HL-60 (cell line): ENCODE measurements at regions not wholly inside any gene's neighbourhood (a gene's known extent, or its start where the extent isn't known, plus 50 kb on each side); places are given as distances from the start of the nearest gene placed in this dataset.

Experiments
- DNase-seq, 2 experiments: peaks; one replicate each; pipeline ENCODE4 v3.0.0-alpha.2; 2010 to 2020; ENCODE audit warnings: low read depth in 1 of 2, low spot score in 1 of 2
- H3K27ac ChIP-seq: fragments of 250-450 bp; sonication (Bioruptor Pico); replicated peaks from 2 replicates; pipeline ENCODE4 v1.5.1; 2020; ENCODE audit warnings: mild to moderate bottlenecking, moderate library complexity
- H3K27me3 ChIP-seq: fragments of 250-450 bp; sonication (Bioruptor Pico); 2 replicates; pipeline ENCODE4 v1.5.1; 2021; ENCODE audit warnings: mild to moderate bottlenecking, moderate library complexity; ENCODE audit not compliant: insufficient read depth, poor library complexity, severe bottlenecking
- H3K4me3 ChIP-seq: replicated peaks from 2 replicates; pipeline ENCODE4 v1.5.1; 2011; ENCODE audit warnings: mild to moderate bottlenecking, control low read depth, low read length; ENCODE audit not compliant: insufficient read depth
- CTCF ChIP-seq: IDR thresholded peaks from one replicate; pipeline ENCODE4 v1.5.1; 2011; ENCODE audit warnings: low read length, control low read depth, inconsistent platforms; ENCODE audit not compliant: insufficient read depth
- GABPA ChIP-seq: IDR thresholded peaks from 2 replicates; pipeline ENCODE4 v1.6.1; 2012; ENCODE audit warnings: low read depth
- POLR2AphosphoS5 ChIP-seq: IDR thresholded peaks from 2 replicates; pipeline ENCODE4 v1.6.1; 2012; ENCODE audit warnings: low read depth
- REST ChIP-seq: IDR thresholded peaks from 2 replicates; pipeline ENCODE4 v1.6.1; 2012; ENCODE audit warnings: low read depth; ENCODE audit not compliant: insufficient replicate concordance
- SPI1 ChIP-seq: IDR thresholded peaks from 2 replicates; pipeline ENCODE4 v1.6.1; 2012; ENCODE audit warnings: low read depth, mild to moderate bottlenecking, borderline replicate concordance

GRCh38 chr5:162641142-162641813 is 573.7 kb downstream of the GABRG2 start:
- DNase-seq: no peak
- Histone ChIP-seq H3K27ac (no peak overlapping the region), H3K4me3 (no peak overlapping the region), H3K27me3 (no peaks in the 10 kb centered on the region)
- TF ChIP-seq SPI1 (no peak), POLR2AphosphoS5 (no peak), REST (no peak)

- Histone ChIP-seq H3K27me3 (no peaks in the 10 kb centered on the region), H3K27ac (no peak overlapping the region), H3K4me3 (no peak overlapping the region)
- DNase-seq: no peak
- TF ChIP-seq REST (no peak), POLR2AphosphoS5 (no peak), SPI1 (no peak), CTCF (no peak), GABPA (no peak)
Measured at GRCh38 chr5:162654661-162655405, 587.3 kb downstream of the GABRG2 start.

GRCh38 chr5:162657076-162657475 is 589.5 kb downstream of the GABRG2 start:
- H3K4me3 ChIP-seq: no peak overlapping the region
- DNase-seq: no peak
- no peak overlapping the region for H3K27ac ChIP-seq
- no peak for TF ChIP-seq POLR2AphosphoS5
- TF ChIP-seq REST: no peak
- TF ChIP-seq GABPA: no peak
- TF ChIP-seq SPI1: no peak
- TF ChIP-seq CTCF: no peak
- H3K27me3 ChIP-seq: no peaks in the 10 kb centered on the region
